Chondrocyte (in vitro differentiated cells): ENCODE measurements at regions not wholly inside any gene's neighbourhood (a gene's known extent, or its start where the extent isn't known, plus 50 kb on each side); places are given as distances from the start of the nearest gene placed in this dataset.
"Not testable (repeated sequence)": the region's sequence is repeated elsewhere in the genome, so short reads cannot be mapped to it uniquely, and the experiment has no call there.

Experiments used
- DNase-seq: peaks from one replicate; pipeline ENCODE4 v3.0.0; 2021; ENCODE audit warnings: mixed read lengths, low spot score
- H3K27ac Mint-ChIP-seq: one replicate; pipeline ENCODE4 v1.8.0; 2021; ENCODE audit warnings: mild to moderate bottlenecking, moderate library complexity, mixed read lengths; ENCODE audit not compliant: unreplicated experiment
- H3K27me3 Mint-ChIP-seq: 2 replicates; pipeline ENCODE4 v1.8.0; 2021; ENCODE audit warnings: low read depth, mixed read lengths
- H3K36me3 Mint-ChIP-seq: 2 replicates; pipeline ENCODE4 v1.8.0; 2021; ENCODE audit warnings: low read depth, mixed read lengths
- H3K4me1 Mint-ChIP-seq: 2 replicates; pipeline ENCODE4 v1.8.0; 2021; ENCODE audit warnings: low read depth, mild to moderate bottlenecking, mixed read lengths
- H3K4me3 Mint-ChIP-seq: one replicate; pipeline ENCODE4 v1.8.0; 2021; ENCODE audit warnings: mild to moderate bottlenecking, moderate library complexity, mixed read lengths; ENCODE audit not compliant: unreplicated experiment
- H3K9me3 Mint-ChIP-seq: 2 replicates; pipeline ENCODE4 v1.8.0; 2021; ENCODE audit warnings: low read depth, mixed read lengths
- TF ChIP-seq, protein P1 (sequence below): fragments of 200-600 bp; sonication (generic); IDR thresholded peaks from 2 replicates; pipeline ENCODE4 v1.5.0; 2021; ENCODE audit warnings: antibody characterized with exemption, mild to moderate bottlenecking, moderate library complexity

DNA sequence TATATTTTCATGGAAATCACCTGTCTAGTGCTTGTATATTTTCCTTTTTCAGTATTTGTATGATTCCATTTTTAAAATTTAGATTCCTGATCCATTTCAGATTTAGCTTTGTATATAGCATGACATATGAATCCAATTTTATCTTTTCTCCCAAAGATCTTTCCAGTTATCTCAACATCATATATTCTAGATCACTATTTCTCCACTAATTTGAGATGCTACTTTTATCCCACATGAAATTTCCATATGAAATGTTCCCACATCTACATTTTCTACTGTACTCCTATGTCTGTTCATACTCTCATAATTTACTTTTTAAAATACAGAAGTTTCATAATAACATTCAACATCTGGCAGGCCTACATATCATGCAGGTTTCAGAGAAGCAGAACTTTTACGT is 1784.1 kb downstream of the SLITRK5 start:
- no peak overlapping the region for H3K4me3 Mint-ChIP-seq
- H3K36me3 Mint-ChIP-seq, result no peaks in the 10 kb centered on the region
- no peaks in the 10 kb centered on the region for H3K27me3 Mint-ChIP-seq
- TF ChIP-seq, protein P1, sequence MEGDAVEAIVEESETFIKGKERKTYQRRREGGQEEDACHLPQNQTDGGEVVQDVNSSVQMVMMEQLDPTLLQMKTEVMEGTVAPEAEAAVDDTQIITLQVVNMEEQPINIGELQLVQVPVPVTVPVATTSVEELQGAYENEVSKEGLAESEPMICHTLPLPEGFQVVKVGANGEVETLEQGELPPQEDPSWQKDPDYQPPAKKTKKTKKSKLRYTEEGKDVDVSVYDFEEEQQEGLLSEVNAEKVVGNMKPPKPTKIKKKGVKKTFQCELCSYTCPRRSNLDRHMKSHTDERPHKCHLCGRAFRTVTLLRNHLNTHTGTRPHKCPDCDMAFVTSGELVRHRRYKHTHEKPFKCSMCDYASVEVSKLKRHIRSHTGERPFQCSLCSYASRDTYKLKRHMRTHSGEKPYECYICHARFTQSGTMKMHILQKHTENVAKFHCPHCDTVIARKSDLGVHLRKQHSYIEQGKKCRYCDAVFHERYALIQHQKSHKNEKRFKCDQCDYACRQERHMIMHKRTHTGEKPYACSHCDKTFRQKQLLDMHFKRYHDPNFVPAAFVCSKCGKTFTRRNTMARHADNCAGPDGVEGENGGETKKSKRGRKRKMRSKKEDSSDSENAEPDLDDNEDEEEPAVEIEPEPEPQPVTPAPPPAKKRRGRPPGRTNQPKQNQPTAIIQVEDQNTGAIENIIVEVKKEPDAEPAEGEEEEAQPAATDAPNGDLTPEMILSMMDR, result no peak
- DNase-seq, result no peak
- H3K27ac Mint-ChIP-seq, result no peak overlapping the region
- no peaks in the 10 kb centered on the region for H3K9me3 Mint-ChIP-seq
- H3K4me1 Mint-ChIP-seq, result peaks cover 25% of the 10 kb centered on the region

DNA sequence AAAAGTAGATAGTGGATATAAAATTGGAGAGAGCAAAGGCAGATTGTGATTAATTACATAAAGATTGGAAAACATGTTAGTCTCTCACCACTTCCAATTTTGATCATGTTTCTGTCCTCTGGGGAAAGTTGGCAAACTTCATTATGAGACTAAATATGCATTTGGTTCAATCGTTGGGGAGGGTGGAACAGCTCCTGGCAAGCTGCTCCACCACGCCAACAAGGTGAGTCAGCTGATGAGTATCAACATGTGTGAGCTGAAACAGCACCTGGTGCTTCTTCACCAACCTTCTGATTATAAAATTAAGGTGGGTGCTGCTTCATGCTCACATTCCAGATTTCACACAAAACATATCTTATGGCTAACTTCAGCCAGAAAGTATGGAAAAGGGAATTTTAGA is 1784.6 kb downstream of the SLITRK5 start:
- Mint-ChIP-seq H3K4me1 (peaks cover 25% of the 10 kb centered on the region), H3K27ac (no peak overlapping the region), H3K9me3 (no peaks in the 10 kb centered on the region), H3K27me3 (no peaks in the 10 kb centered on the region), H3K4me3 (no peak overlapping the region), H3K36me3 (no peaks in the 10 kb centered on the region)
- no peak for DNase-seq
- TF ChIP-seq, protein P1, result no peak

DNA sequence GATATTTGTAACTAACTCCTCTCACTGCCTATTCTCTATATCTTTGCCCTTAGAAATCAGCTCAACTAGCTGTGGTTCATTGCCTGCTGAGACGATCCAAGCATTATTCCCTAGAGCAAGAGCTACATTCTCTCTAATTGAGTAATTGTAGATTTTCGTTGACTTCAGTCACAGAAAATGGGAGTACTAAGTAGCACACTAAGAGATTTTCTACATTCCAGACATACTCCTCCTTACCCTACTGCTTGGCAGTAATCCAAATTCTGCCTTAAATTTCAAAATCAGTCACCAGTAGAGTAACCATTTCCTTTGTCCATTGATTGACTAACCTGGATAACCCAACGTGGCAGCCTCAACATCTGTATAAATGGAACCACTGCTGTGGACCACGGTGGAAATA is 1786.8 kb downstream of the SLITRK5 start:
- TF ChIP-seq, protein P1, result no peak
- H3K4me3 Mint-ChIP-seq, result no peak overlapping the region
- H3K4me1 Mint-ChIP-seq, result peaks cover 25% of the 10 kb centered on the region
- DNase-seq, result no peak
- no peaks in the 10 kb centered on the region for H3K36me3 Mint-ChIP-seq
- H3K27ac Mint-ChIP-seq, result no peak overlapping the region
- H3K27me3 Mint-ChIP-seq, result no peaks in the 10 kb centered on the region
- H3K9me3 Mint-ChIP-seq, result no peaks in the 10 kb centered on the region

DNA sequence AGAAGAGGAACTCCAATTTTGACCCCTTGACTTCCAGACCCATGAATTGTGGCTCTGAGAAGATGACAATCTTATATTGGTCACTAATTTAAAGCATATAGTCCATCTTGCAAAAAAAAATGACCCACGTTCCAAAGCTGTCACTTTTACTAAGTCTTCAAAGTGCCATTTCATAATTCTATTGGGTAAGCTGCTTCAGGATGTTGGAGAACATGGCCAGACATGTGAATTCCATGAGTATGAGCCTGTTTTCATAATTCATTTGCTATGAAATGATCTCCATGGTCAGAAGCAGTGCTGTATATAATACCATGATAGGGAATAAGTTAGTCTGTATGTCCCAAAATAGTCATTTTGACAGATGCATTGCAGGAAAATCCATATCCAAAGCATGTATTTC is 1787.3 kb downstream of the SLITRK5 start:
- no peak overlapping the region for H3K4me3 Mint-ChIP-seq
- no peak overlapping the region for H3K27ac Mint-ChIP-seq
- TF ChIP-seq, protein P1, result no peak
- no peak for DNase-seq
- H3K36me3 Mint-ChIP-seq, result no peaks in the 10 kb centered on the region
- peaks cover 25% of the 10 kb centered on the region for H3K4me1 Mint-ChIP-seq
- H3K27me3 Mint-ChIP-seq, result no peaks in the 10 kb centered on the region
- H3K9me3 Mint-ChIP-seq, result no peaks in the 10 kb centered on the region

DNA sequence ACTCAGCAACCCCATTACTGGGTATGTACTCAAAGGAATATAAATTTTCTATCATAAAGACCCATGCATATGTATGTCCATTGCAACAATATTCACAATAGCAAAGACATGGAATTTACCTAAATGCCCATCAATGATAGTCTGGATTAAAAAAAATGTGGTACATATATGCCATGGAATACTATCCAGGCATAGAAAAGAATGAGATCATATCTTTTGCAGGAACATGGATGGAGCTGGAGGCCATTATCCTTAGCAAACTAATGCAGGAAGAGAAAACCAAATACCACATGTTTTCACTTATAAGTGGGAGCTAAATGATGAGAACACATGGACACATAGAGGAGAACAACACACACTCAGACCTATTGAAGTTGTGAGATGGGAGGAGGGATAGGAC is 1789.7 kb downstream of the SLITRK5 start:
- H3K4me3 Mint-ChIP-seq, DNase-seq, H3K36me3 Mint-ChIP-seq, H3K9me3 Mint-ChIP-seq, H3K27ac Mint-ChIP-seq, H3K27me3 Mint-ChIP-seq: not testable (repeated sequence)
- peaks cover 14% of the 10 kb centered on the region for H3K4me1 Mint-ChIP-seq

DNA sequence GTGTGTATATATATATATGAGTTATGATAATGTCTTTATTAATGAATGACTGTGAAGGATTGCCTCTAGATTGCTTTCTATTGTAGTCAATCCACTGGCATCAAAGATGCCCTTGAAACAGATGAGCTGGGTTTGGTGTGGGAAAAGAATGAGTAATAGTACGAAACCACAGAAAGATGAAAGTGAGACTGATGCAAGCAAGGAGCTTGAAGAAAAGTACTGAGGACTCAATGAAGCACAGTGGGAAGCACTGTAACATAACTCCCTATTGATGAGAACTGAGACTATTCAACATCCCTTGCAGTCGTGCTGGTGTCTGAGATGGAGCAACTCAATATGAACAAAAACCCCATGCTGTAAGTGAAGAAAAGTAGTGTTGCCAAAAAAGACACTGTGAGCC is 1794.2 kb downstream of the SLITRK5 start:
- no peak overlapping the region for H3K27ac Mint-ChIP-seq
- H3K9me3 Mint-ChIP-seq, result no peaks in the 10 kb centered on the region

More for the DNA sequence above, 1794.2 kb downstream of the SLITRK5 start:
- Mint-ChIP-seq H3K27me3 (no peaks in the 10 kb centered on the region), H3K4me1 (peaks cover 3% of the 10 kb centered on the region), H3K4me3 (no peak overlapping the region), H3K36me3 (no peaks in the 10 kb centered on the region)
- TF ChIP-seq, protein P1, result no peak
- DNase-seq, result no peak
